GM19043 (cell line): ENCODE measurements at regions not wholly inside any gene's neighbourhood (a gene's known extent, or its start where the extent isn't known, plus 50 kb on each side); places are given as distances from the start of the nearest gene placed in this dataset.

Experiments used
- ATAC-seq: cut with Tn5 transposase; IDR thresholded peaks from one replicate; pipeline ENCODE4 v1.9.1; 2021; ENCODE audit warnings: low read depth; ENCODE audit not compliant: unreplicated experiment

DNA sequence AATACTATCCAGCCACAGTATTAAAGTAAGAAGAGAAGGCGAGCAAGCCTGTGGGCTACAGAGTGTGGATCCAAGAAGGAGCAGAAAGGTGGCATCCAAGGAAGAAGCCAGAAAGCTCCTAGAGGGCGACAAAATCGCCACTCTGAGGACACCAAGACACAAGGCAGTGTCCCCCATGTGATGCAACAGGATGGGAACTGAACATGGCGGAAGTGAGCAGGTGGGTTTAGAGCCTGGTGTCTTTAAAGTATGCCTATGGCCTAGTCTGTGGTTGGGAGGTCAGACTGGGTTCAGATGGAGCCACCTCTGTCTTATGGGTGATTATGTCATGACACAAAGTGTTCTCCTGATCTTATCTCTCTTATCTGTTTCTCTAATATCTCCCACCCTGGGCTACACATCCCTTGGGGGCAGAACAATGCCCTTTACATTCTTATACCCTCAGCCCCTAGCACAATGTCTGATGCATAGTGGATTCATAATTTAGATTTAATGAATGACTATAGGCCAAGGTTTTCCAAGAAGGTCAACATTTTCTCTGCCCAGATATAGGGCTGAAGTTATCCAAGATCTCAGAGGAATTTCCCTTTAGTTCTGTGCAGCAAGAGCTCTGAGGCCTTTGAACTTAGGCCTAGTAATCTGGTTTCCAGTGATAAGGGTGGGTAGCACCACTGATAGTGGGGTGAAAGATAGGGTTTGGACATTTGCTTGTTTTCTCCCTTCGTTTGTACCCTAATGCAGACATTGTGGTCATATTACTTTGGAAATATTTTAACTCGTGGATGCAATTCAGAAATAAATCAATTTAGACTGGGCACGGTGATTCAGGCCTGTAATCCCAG lies 167.3 kb upstream of the AKIRIN2 start:
- ATAC-seq = no peak

DNA sequence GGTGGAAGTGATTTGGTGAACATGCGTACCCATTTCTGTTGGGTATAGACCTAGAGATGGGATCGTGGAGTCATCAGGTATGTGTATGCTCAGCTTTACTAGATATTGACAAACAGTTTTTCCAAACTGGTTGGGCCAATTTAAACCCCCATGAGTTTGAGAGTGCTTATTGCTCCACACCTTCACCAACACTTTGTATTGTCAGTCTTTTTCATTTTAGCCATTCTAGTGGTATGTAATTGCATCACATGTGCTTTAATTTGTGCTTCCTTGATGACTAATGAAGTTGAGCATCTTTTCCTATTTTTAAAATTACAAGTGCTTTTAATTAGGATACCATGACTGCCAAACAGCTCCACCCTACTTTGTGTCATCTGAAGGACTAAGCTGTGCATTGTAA lies 158.9 kb upstream of the AKIRIN2 start:
- ATAC-seq = no peak

DNA sequence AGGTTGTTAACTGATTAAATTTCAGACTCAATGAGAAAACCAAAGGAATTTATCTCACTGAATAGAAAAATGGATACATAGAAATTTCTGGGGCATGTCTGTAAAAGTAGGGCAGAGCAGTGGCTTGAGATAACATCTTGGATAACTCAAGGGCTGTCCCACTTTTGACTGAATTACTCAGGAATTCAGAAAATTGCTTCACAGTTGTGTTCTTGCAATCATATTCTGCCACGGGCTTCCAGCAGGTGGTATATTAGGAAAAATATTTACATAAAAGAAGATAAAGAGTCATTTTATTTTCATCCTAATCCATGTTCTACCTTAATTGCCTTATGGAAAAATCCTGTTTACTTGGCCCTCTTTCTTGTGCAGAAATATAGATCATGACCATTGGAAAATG lies 156.4 kb upstream of the AKIRIN2 start:
- ATAC-seq = no peak

DNA sequence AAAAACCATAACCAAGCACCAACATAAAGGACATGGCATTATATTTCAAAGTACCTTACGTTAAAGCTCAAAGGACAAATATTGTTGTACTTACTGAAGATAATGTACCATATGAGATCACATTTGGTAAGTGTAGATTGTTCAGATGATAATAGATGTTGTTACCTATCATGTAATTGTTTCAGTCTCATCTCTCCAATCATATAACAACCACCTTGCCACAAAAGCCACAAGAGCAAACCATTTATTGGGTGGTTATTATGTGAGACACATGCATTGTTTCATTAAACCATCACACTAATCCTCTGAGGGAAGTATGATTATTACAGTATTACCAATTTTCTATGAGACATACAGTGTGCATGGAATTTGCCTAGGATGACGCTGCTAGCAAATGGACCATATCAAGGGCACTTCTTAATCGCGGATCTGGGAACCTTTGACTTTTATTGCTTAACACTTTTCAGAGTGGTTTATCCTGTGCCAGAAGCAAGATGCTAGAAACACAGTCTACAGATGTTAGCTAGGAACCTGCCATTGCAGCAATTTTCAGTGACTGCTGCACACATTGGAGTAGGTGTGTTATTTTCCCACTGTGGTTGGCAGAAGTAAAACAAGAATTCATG lies 149.8 kb upstream of the AKIRIN2 start:
- no peak for ATAC-seq

DNA sequence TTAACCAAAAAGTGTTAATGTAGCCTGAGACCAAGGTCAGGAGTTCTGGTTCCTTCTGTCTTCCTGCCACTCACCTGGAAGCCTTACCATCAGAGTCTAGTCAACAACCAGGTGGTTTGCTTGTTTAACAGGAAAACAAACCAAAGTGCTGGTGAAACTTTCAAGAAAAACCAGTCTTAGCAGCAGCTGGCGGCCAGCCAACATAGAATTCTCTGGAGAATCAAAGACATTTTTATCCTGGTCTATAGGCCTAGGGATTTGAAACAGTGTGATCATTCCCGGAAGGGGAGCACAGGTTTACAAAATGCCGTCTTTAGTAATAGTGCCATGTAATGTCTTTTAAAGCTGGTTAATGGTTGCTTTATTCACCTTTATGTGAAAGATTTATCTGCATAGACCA lies 146.6 kb upstream of the AKIRIN2 start:
- ATAC-seq = no peak

DNA sequence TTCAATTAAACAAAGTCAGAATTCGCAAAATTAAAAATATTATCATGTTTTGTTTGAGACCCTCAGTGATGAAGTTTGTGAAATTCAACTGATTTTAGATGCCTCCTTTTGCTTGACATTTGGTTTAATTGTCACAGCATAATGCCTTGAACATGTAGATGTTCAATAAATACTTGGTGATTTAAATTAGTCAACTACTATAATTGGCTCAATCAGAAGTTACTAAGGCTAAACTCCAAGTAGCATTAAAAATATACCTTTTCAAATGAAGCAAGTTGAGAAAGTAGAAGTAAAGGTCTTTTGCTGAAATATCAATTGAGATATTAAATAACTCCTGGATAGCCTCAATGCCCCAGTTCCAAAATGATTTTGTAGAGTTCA lies 145.8 kb upstream of the AKIRIN2 start:
- no peak for ATAC-seq

DNA sequence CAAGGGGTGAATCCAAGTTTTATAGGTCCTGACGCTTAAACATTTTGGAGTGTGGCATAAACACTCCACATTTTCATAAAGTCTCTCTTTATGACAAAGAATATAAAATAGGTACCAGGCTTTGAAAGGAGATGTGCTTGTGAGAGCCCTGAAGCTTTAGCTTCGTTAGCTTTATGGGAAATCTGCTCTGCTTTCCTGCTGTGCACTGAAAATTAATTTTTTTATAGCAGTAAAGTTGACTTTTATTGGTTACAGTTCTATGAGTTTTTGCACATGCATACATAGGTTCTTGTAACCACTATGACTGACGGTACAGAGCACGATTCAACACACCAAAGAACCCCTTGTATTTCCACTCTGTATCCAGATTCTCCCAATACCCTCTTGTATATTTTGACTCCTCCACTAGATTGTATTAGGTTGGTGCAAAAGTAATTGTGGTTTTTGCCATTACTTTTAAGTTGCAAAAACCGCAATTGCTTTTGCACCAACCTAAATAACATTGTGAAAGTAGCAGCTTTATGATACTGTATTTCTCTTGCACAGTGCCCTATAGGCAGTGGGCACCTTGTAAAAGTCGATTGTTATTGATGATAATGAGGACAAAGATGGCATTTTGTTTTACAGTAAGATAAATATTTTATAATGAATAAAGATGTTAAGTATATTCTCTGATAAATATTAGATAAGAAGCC lies 145.2 kb upstream of the AKIRIN2 start:
- no peak for ATAC-seq

DNA sequence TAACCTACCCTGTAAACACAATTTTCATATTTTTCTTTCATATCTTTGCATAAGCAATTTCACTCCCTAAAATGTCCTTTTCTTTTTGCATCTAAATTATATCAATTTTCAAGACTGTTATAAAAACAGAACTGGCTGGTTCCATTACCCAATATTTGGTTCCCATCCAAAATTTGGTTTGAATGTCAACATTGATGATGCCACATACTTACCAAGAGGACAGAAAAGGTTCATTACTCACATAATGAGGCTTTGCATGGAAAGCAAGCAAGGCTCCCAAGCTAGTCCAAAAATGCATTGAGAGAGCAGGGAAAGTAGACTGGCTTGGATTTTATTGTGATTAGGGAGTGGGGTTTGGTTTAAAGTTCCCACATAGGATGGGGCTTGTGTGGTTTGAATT lies 144.4 kb upstream of the AKIRIN2 start:
- no peak for ATAC-seq

DNA sequence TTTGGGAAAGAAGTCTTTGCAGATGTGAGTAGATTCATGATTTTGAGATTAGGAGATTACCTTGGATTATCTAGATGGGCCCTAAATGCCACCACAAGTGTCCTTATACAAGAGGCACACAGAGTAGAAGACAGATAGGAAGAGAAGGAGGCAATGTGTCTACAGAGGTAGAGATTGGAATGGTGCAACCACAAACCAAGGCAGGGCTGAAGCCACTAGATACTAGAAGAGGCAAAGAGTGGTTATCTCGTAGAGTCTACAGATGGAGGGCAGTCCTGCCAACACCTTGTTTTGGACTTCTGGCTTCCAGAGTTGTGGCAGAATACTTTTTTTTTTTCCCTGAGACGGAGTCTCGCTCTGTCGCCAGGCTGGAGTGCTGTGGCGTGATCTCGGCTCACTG lies 138.3 kb upstream of the AKIRIN2 start:
- no peak for ATAC-seq

DNA sequence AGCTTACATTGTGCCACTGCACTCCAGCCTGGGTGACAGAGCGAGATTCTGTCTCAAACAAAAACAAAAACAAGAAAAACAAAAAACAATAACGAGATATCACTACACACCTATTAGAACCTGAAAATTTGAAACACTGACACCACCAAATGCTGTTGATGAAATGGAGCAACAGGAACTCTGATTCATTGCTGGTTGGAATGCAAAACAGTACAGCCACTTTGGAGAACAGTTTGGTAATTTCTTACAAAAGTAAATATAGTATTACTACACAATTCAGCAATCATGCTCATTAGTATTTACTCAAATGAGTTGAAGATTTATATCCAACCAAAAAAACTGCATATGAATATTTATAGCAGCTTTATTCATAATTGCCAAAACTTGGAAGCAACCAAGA lies 135.8 kb upstream of the AKIRIN2 start:
- ATAC-seq = no peak

DNA sequence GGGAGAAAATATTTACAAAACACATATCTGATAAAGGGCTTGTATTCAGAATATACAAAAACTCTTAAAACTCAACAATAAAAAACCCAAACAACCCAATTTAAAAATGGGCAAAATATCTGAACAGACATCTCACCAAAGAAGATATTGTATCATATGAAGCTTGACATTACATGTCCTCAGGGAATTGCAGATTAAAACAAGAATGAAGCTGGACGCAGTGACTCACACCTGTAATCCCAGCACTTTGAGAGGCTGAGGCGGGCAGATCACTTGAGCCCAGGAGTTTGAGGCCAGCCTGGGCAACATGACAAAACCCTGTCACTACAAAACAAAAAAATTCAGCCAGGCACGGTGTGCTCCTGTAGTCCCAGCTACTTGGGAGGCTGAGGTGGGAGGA lies 135.4 kb upstream of the AKIRIN2 start:
- no peak for ATAC-seq

DNA sequence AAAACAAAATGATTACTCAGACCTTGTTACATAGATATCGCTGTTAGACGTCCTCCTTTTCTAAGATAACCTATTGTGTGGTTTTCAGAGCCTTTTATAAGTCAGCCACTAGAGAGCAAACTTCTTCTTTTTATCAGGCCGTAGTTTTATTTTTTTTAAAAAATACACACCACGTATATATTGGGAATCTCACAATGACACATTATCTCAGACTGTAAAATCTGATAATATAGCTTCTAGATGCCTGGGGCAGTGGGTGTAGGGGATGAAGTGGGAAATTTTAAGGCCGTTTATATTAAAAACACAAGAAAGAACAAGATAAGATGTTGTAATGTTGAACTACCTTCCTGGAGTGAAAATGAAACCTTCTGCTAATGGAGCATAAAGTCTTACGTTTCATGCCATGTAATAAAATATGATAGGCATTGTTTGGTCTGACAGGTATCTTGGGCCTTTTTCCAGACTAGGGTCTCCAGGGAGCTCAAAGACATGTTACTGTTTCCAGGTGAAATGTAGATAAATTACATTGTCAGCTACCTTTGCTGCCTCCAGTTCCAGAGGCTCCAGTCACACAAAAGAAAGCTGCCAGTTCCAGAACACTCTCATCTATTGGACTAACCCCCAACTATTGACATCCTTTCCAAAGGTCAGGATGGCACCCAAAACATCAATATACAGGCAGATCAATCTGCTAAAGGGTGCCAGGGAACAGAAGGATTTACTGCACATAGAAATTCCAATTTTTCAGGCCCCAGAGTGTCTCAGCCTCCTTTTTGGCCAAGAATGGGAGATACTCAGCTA lies 130.2 kb upstream of the AKIRIN2 start:
- ATAC-seq = peak; percentile 73

DNA sequence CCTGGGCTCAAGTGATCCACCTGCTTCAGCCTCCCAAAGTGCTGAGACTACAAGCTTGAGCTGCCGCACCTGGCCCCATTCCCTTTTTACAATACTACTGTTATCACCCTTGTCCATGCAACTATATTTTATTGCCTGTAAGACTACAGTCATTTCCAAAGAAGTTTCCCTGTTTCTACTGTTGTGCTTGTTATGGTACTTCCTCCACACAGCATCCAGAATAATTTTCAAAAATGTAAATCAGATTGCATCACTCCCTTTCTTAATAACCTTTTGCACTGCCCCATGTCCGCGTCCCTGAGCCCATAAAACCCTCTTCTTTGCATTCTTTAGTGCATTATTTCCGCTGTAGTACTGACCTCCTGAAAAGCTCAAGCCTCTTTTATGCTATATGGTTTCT lies 128.9 kb upstream of the AKIRIN2 start:
- no peak for ATAC-seq

DNA sequence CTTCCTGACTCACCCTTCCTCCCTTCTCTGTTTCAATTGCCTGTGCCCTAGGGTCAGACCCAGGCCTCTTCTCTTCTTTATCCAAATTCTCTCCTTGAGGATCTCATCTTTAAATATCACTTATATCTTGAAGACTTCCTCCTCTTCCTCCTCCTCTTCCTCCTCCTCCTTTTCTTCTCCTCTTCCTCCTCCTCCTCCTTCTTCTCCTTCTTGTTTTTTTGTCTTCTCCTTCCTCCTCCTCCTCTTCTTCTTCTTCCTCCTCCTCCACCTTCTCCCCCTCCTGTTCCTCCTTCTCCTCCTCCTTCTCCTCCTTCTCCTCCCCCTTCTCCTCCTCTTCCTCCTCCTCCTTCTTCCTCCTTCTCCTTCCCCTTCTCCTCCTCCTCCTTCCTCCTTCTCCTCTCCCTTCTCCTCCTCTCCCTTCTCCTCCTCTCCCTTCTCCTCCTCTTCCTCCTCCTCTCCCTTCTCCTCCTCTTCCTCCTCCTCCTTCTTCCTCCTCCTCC lies 127.6 kb upstream of the AKIRIN2 start:
- no peak for ATAC-seq

DNA sequence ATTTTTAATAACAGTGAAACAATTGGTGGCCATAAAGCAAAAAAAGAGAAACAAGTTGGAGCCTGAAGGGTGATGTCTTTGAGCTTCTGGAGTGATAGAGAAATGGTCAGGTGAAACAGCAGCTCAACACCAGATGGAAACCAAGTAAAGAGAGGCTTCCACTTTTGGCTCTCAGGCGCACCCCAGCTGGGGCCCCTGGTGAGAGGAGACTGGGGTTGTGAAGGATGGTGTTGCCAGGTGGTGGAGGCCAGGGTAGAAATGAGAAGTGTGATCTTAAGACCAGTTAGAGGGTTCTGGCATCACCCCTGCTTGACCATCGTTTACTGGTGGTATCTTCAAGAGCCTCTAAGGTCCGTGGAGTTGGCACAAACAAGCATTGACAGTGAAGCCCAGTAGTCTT lies 126.0 kb upstream of the AKIRIN2 start:
- ATAC-seq = no peak

DNA sequence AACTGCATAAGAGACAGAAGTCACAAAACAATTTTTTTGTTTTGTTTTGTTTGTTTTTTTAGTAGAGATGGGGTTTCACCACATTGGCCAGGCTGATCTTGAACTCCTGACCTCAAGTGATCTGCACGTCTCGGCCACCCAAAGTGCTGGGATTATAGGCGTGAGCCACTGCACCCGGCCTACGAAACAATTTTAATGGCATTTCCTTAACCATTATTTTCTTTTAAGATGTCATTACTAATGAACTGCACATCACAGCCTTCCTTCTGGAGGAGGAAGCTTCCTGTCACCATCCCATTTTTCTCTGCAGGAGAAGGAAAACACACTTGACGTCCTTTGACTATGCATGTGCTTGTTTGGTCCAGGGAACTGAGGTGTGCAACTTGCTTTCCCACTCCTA lies 125.3 kb upstream of the AKIRIN2 start:
- no peak for ATAC-seq

DNA sequence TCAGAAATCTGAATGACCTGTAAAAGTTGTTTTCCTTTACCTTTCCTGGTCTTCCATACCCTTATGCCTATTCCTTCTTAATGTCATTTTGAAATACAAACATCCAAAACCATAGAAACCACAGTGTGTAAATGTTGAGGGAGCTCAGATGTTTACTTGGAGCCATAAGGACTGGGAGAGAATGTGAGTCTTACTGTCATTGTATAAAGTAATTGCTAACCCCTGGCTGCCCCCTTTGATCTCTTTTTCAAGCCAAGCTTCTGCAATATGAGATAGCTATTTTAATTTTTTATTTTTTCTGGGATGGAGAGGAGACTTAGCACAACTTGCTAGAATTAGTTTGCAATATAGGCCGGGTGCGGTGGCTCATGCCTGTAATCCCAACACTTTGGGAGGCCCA lies 124.4 kb upstream of the AKIRIN2 start:
- no peak for ATAC-seq

DNA sequence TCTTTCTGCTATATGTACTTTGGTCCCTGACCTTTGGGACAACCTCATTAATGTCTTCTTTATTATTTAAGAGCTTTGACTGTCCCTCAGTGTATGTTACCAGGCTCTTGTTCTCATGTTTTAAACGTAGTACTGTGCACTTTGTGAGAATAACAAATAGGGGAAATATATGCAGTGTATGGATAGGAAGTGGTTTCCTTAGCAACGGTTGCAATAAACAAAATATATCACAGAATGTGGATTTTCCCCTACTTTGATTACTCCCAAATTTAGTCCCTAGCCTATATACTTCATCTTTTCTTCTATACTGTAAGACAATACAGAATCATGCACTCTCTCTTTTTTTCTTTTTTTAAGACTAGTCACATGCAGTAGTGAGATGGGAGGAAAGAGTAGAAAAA lies 123.8 kb upstream of the AKIRIN2 start:
- ATAC-seq = no peak

DNA sequence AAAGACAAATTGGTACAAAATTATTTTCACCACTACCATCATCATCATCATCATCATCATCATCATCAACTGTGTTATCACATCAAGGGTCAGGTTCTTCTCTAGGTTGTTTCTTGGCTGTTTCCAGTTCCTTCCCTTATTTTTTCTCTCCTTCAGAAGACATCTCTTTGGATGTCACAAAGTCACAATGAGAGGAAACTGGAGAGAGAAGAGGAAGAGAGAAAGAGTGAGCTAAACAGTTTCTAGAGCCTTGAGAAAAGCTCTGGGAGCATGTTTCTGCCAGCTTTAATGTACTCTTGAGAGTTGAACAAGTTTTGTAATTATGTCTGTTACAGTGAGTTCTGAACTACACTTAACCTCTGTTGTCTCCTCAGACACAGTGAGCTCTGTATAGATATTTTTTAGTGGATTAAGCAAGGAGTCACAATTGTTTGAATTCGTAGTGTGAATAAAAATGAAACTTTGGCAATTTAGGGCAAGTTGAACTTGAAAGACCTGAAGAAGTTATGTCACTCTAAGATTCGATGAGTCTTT lies 123.0 kb upstream of the AKIRIN2 start:
- ATAC-seq = no peak

DNA sequence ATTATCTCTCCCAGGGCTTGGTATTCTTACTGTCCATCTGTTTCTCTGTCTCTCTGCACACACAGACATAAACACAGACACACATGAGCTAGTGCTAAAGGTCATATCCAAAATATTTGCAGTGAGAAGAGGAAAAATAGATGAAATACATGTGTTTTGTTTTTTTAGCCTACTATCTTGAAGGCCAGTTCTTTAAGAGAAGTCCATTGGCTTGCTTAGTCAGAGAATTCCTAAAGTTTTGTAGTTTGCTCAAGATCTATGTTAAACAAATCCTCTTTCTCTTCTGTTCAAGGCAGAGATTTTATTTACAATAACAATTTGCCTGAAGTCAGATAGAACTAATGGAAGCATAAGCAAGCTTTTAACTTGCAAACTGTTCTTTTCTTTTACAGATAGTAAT lies 120.0 kb upstream of the AKIRIN2 start:
- ATAC-seq = no peak
